ENCODE measurements at regions not wholly inside any gene's neighbourhood (a gene's known extent, or its start where the extent isn't known, plus 50 kb on each side); places are given as distances from the start of the nearest gene placed in this dataset.

DNA sequence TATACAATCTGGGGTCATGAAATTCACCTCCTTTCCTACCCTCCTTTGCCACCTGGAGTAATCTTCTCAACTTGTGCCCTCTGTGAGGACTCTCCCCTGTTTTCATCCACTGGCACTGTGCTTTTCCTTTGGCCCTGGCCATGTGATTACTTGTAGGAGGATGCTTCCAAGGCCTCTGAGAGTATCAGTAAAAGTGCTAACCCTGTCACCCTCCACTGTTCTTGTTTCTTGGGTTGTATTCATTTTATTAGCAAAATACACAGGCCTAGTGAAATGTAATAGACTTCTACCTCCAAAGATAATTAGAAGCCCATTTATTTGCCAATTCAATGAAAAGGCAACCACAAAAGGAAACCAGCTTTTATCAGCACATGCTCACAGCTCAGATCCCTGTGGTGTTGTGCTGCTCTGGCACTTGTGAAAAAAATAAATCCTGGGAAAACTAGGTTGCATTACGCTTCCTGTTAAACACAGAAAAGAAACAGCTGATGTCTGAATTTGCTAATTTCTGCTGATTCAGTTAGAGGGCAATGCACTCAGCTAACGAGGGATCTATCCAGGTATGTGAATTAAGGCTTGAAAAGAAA is 357.5 kb upstream of the ETAA1 start:
- ATAC-seq: peak; percentile 4
- no peaks in the 10 kb centered on the region for H3K36me3 ChIP-seq (replicated peaks in 1 of 2; ENCODE audit: insufficient read depth in 1 of 2, low read depth in 2 of 2)
- intact Hi-C loops (cut with DNase I): no loop called here
- H3K27ac ChIP-seq: peak overlapping the region; percentile 91 to 95 (median 92)
- TF ChIP-seq POLR2A (IDR thresholded peaks at IDR 0.05): no peak
- no peak overlapping the region for H3K4me3 ChIP-seq
- 11 to 16% methylated on average over 2 of the region's 2 CpGs for WGBS, 2 donors
- peaks cover 92% of the 10 kb centered on the region for H3K4me1 ChIP-seq
- no peaks in the 10 kb centered on the region for H3K9me3 ChIP-seq
- H3K27me3 ChIP-seq: no peaks in the 10 kb centered on the region
- peak in 2 of 4 donors; percentile 16 to 29 for DNase-seq

DNA sequence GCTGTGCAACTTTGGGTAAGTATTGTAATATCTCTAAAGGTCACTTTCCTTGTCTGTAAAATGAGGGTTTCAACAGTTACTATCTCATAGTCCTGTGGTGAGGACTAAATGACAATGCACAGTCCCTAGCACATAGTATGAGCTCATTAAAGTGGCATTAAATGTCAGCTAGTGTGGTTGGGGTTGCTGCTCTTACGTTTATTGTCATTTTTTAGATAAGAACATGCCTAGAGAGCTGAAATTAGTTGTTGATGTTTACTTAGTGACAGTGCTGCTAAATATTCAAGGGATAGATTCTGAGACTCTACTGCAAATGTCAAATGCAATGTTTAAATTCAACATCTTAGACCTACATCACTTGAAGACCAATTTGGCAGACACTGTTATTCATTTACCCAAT is 356.1 kb upstream of the ETAA1 start:
- no peak for ATAC-seq
- Histone ChIP-seq H3K36me3 (replicated peaks in 1 of 2; ENCODE audit: insufficient read depth in 1 of 2, low read depth in 2 of 2) (no peaks in the 10 kb centered on the region), H3K27me3 (no peaks in the 10 kb centered on the region), H3K27ac (peak overlapping the region; percentile 65 to 95 (median 92)), H3K9me3 (no peaks in the 10 kb centered on the region), H3K4me3 (no peak overlapping the region), H3K4me1 (peaks cover 77% of the 10 kb centered on the region)
- 3 to 17% methylated on average over 1 of the region's 1 CpG for WGBS, 2 donors
- TF ChIP-seq, protein P1, sequence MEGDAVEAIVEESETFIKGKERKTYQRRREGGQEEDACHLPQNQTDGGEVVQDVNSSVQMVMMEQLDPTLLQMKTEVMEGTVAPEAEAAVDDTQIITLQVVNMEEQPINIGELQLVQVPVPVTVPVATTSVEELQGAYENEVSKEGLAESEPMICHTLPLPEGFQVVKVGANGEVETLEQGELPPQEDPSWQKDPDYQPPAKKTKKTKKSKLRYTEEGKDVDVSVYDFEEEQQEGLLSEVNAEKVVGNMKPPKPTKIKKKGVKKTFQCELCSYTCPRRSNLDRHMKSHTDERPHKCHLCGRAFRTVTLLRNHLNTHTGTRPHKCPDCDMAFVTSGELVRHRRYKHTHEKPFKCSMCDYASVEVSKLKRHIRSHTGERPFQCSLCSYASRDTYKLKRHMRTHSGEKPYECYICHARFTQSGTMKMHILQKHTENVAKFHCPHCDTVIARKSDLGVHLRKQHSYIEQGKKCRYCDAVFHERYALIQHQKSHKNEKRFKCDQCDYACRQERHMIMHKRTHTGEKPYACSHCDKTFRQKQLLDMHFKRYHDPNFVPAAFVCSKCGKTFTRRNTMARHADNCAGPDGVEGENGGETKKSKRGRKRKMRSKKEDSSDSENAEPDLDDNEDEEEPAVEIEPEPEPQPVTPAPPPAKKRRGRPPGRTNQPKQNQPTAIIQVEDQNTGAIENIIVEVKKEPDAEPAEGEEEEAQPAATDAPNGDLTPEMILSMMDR (IDR thresholded peaks at IDR 0.05): no peak
- no peak for TF ChIP-seq POLR2A (IDR thresholded peaks at IDR 0.05)
- intact Hi-C loops (cut with DNase I): no loop called here
- DNase-seq: no peak

DNA sequence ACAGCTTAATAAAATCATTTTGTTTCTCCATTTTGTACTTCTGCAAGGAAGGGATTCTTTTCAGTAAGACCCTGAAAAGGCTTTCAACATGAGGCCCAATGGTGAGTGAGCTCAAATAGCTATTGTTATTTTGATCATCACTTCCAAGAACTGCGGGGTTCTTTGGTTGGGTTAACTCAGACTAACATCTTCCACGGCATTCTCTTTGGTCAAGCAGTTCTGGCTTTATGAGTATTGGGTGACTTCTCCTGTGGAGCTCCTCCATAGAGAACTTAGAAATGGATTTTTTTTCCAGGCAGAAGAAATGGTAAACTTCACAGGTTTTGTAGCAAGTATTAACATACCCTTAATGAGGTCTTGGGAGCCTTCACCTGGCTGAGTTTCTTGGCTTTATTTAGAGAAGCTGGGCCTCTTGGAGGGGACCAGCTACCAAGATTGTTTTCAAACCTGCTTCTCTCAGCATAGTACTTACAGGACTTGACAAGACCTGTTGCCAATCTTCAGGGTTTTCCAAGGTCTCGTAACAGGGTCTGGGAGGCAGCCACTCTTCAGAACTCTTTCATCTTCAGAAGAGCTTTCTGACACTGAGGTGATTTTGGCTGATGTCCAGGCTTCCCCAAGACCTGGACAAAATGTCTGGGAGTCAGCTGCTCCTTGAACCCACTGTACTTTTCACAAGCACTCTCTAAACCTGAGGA is 353.2 kb upstream of the ETAA1 start:
- Histone ChIP-seq H3K27me3 (no peaks in the 10 kb centered on the region), H3K4me3 (no peak overlapping the region), H3K4me1 (peaks cover 70% of the 10 kb centered on the region), H3K27ac (peak overlapping the region in 3 of 4 donors; percentile 0 to 27 (median 19)), H3K36me3 (replicated peaks in 1 of 2; ENCODE audit: insufficient read depth in 1 of 2, low read depth in 2 of 2) (no peaks in the 10 kb centered on the region), H3K9me3 (no peaks in the 10 kb centered on the region)
- 75 to 78% methylated on average over 3 of the region's 3 CpGs for WGBS, 2 donors
- no peak for ATAC-seq
- intact Hi-C loops (cut with DNase I): no loop called here
- TF ChIP-seq, protein P1 (IDR thresholded peaks at IDR 0.05): no peak
- no peak for TF ChIP-seq POLR2A (IDR thresholded peaks at IDR 0.05)
- DNase-seq: peak in 2 of 4 donors; percentile 27 to 43

DNA sequence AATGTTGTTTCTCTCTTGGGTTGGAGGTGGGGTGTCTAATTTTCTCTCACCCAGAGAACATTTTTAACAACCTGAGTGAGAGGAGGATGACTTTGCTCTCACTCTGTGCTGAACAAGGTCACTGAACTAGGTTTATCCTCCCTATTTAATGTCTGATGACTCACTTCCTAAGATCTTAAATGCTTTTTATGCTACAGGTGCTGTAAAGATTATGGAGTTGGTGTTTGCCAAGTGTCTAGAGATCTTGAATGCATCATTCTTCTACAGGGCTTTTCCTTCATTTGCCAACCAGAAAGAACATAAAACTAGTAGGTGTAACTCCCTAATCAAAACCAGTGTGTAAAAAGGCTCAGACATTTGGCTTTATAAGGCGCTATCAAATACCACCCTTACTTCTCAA is 350.5 kb upstream of the ETAA1 start:
- intact Hi-C loops (cut with DNase I): no loop called here
- ATAC-seq: no peak

DNA sequence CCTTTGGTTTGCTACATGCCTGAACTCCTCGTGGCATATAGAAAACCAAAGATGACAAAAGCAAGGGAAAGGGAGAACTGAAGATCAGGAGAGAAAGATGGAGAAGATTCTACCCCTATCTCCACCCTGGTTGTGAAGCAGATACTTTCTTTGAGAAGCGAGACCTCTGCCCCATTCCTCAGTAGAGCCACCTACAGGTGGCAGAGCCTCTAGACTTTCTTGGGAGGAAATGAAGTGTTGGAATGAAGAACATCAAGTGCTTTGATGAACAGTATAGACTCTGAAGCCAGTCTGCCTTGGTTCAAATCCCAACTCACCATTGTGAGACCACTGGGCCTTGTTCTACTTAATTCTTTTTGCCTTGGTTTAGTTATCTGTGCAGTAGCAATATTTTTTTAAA is 348.8 kb upstream of the ETAA1 start:
- peaks cover 41% of the 10 kb centered on the region for H3K4me1 ChIP-seq
- ATAC-seq: no peak
- 82 to 85% methylated on average over 2 of the region's 2 CpGs for WGBS, 2 donors
- no peaks in the 10 kb centered on the region for H3K36me3 ChIP-seq (replicated peaks in 1 of 2; ENCODE audit: insufficient read depth in 1 of 2, low read depth in 2 of 2)
- H3K27ac ChIP-seq: peak overlapping the region in 1 of 4 donors; percentile 46
- DNase-seq: no peak
- no peaks in the 10 kb centered on the region for H3K9me3 ChIP-seq
- no peaks in the 10 kb centered on the region for H3K27me3 ChIP-seq
- TF ChIP-seq POLR2A (IDR thresholded peaks at IDR 0.05): no peak
- TF ChIP-seq, protein P1 (IDR thresholded peaks at IDR 0.05): no peak
- H3K4me3 ChIP-seq: no peak overlapping the region
- intact Hi-C loops (cut with DNase I): no loop called here

More for the DNA sequence above, 350.5 kb upstream of the ETAA1 start:
- H3K36me3 ChIP-seq (replicated peaks in 1 of 2; ENCODE audit: insufficient read depth in 1 of 2, low read depth in 2 of 2): no peaks in the 10 kb centered on the region
- H3K27ac ChIP-seq: peak overlapping the region in 3 of 4 donors; percentile 22 to 36 (median 23)
- H3K27me3 ChIP-seq: no peaks in the 10 kb centered on the region
- 100% methylated on average over 1 of the region's 1 CpG for WGBS, 2 donors
- H3K4me3 ChIP-seq: no peak overlapping the region
- H3K4me1 ChIP-seq: peaks cover 50% of the 10 kb centered on the region
- H3K9me3 ChIP-seq: no peaks in the 10 kb centered on the region
- TF ChIP-seq, protein P1 (IDR thresholded peaks at IDR 0.05): no peak
- TF ChIP-seq POLR2A (IDR thresholded peaks at IDR 0.05): no peak
- no peak for DNase-seq
